ENCODE measurements at regions not wholly inside any gene's neighbourhood (a gene's known extent, or its start where the extent isn't known, plus 50 kb on each side); places are given as distances from the start of the nearest gene placed in this dataset.

GRCh38 chr2:114022360-114023085 lies 132.6 kb downstream of the ACTR3 start:
- TF ChIP-seq CTCF (conservative IDR thresholded peaks at IDR 0.05; ENCODE audit: low read length) (no peak), EZH2phosphoT487 (IDR thresholded peaks at IDR 0.05; ENCODE audit: borderline replicate concordance, low read depth, low read length) (no peak)

All from OCI-LY7 (cell line).